SJCRH30 (cell line): ENCODE measurements at regions not wholly inside any gene's neighbourhood (a gene's known extent, or its start where the extent isn't known, plus 50 kb on each side); places are given as distances from the start of the nearest gene placed in this dataset.
A peak's percentile ranks its signal among the peaks of the same experiment; 100 is the strongest.

Experiments
- DNase-seq, 2 experiments: peaks; one replicate each; pipeline ENCODE4 v3.0.0-alpha.2; 2015 to 2020
- H3K27ac ChIP-seq: fragments of 250-450 bp; sonication (Bioruptor Pico); 2 replicates; pipeline ENCODE4 v1.5.1; 2020; ENCODE audit warnings: mild to moderate bottlenecking, moderate library complexity
- H3K27me3 ChIP-seq: fragments of 250-450 bp; sonication (Bioruptor Pico); 2 replicates; pipeline ENCODE4 v1.5.1; 2020; ENCODE audit warnings: mild to moderate bottlenecking, moderate library complexity
- H3K36me3 ChIP-seq: fragments of 250-450 bp; sonication (Bioruptor Pico); 2 replicates; pipeline ENCODE4 v1.5.1; 2020; ENCODE audit warnings: mild to moderate bottlenecking, moderate library complexity
- H3K4me1 ChIP-seq: fragments of 250-450 bp; sonication (Bioruptor Pico); 2 replicates; pipeline ENCODE4 v1.5.1; 2020; ENCODE audit warnings: mild to moderate bottlenecking, moderate library complexity
- H3K4me3 ChIP-seq: fragments of 250-450 bp; sonication (Bioruptor Pico); 2 replicates; pipeline ENCODE4 v1.5.1; 2020; ENCODE audit warnings: mild to moderate bottlenecking, moderate library complexity
- H3K9me3 ChIP-seq: fragments of 250-450 bp; sonication (Bioruptor Pico); replicated peaks from 2 replicates; pipeline ENCODE4 v1.5.1; 2020; ENCODE audit warnings: mild to moderate bottlenecking, moderate library complexity

DNA sequence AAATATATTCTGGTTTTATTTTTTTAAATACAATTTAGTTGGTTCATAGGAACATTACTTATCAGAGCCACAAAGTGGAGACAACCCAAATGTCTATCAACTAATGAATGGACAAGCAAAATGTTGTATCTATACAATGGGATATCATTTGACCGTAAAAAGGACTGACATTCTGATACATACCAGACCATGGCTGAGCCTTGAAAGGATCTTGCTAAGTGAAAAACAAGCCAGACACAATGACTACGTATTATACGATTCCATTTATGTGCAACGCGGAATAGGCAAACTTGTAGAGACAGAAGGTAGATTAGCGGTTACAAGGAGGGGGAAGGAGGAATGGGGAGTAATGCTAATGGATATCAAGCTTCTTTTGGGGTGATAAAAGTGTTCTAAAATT lies 621.6 kb downstream of the BNC2 start:
- H3K27ac ChIP-seq, result no peak overlapping the region
- H3K4me3 ChIP-seq, result no peak overlapping the region
- H3K27me3 ChIP-seq, result no peaks in the 10 kb centered on the region
- no peaks in the 10 kb centered on the region for H3K9me3 ChIP-seq
- H3K4me1 ChIP-seq, result no peaks in the 10 kb centered on the region
- no peaks in the 10 kb centered on the region for H3K36me3 ChIP-seq
- no peak for DNase-seq

DNA sequence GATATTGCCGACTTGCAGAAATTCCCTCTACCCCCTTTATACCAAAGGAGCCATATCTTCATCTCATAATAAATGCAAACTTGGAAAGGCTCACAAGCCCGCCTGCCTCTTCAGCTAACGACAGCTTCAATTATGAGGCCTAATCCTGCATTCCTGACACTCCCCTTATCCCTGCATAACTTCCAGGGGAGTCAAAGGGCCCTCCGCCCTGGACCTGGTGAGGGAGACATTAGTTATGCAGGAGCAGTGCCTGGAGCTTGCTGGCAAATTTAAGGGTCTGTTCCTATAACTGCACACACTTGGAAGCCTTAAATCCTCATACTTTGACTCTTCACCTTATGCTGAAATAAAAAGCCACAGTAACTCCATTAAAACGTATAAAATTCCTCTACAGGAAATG lies 617.9 kb downstream of the BNC2 start:
- no peaks in the 10 kb centered on the region for H3K9me3 ChIP-seq
- peak in 1 of 2 experiments; percentile 11 for DNase-seq
- no peak overlapping the region for H3K4me3 ChIP-seq
- H3K27ac ChIP-seq, result no peak overlapping the region
- H3K36me3 ChIP-seq, result no peaks in the 10 kb centered on the region
- H3K4me1 ChIP-seq, result no peaks in the 10 kb centered on the region
- H3K27me3 ChIP-seq, result no peaks in the 10 kb centered on the region

DNA sequence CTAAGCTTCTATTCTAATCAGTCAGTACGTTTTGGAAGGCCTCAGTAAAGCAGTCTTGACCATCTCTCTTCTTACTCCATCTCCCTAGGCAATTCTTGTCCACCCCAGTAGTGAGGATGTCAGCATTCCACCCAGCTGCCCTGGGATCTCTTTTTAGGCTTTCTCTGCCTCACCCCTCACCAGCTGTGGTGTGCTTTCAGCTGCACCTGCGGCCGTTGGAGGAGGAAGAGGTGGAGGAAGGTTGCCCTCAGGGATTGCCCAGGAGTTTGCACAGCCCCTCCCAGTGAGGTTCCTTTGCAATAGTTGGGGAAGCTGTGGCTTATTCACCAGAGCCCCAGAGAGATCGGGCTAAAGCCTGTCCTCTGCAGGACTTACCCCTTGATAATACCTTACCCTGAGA lies 615.8 kb downstream of the BNC2 start:
- H3K9me3 ChIP-seq, result no peaks in the 10 kb centered on the region
- no peak overlapping the region for H3K27ac ChIP-seq
- DNase-seq, result no peak
- H3K4me1 ChIP-seq, result no peaks in the 10 kb centered on the region
- H3K36me3 ChIP-seq, result no peaks in the 10 kb centered on the region
- H3K27me3 ChIP-seq, result no peaks in the 10 kb centered on the region
- H3K4me3 ChIP-seq, result no peak overlapping the region

DNA sequence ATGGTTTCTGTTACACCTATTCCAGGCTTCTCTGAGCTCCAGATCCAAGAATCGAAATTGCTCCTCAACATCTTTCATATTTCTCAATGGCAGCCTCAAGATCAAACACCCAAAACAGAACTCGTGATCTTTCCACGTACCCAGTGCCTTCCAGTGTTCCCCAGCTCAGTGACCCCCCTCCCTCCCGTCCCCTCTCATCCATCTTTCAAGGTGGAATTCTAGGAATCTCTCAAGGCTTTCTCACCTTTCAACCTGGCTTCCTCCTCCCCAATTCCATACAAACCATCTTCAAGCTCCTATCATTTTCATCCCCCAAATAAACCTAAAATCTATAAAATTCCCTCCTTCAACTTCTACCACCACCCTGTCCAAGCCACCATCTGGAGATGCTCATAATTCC lies 615.3 kb downstream of the BNC2 start:
- no peak for DNase-seq
- H3K4me1 ChIP-seq, result no peaks in the 10 kb centered on the region
- H3K9me3 ChIP-seq, result no peaks in the 10 kb centered on the region
- H3K36me3 ChIP-seq, result no peaks in the 10 kb centered on the region
- H3K27me3 ChIP-seq, result no peaks in the 10 kb centered on the region
- no peak overlapping the region for H3K27ac ChIP-seq
- no peak overlapping the region for H3K4me3 ChIP-seq

DNA sequence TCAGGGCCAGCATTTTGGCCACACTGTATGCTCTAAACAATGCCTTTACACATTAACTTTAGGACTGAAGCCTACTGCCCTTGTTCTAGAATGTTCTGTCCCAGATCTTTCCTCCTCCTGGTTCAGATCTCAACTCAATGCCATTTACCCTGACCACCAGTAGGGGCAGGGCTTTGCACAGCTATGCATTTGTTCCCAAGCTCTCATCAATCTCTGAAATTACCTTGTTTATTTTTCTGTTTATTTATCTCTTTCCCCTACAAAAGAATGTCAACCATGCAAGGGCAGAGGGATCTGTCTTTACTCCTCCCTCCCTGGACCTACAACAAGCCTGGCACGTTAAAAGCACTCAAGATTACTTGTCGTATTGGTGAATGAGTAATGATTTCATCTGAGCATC lies 612.9 kb downstream of the BNC2 start:
- Histone ChIP-seq H3K27ac (no peak overlapping the region), H3K36me3 (no peaks in the 10 kb centered on the region), H3K4me1 (no peaks in the 10 kb centered on the region; the same call in 1 of the 2 replicates), H3K27me3 (no peaks in the 10 kb centered on the region), H3K9me3 (no peaks in the 10 kb centered on the region), H3K4me3 (no peak overlapping the region)
- DNase-seq, result no peak

DNA sequence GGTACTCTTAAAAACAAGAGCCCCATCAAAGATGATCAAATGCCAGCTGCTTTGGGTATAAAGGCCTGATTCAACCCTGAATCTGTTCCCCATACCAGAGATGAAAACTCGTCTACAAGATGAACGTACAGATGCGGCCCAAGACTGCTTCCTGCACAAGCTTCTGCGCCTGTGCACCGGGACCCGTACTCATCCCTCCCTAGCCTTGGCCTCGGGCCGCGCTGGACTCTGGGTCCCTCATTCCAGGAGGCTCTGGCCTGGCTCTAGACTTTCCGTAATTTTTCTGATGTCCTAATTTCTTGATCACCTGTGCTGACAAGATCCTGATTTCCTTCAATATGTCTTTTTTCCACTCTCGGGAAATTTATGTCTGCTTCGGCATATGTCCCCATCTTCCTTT lies 612.3 kb downstream of the BNC2 start:
- H3K36me3 ChIP-seq, result no peaks in the 10 kb centered on the region
- no peaks in the 10 kb centered on the region; the same call in 1 of the 2 replicates for H3K4me1 ChIP-seq
- no peaks in the 10 kb centered on the region for H3K27me3 ChIP-seq
- no peak overlapping the region for H3K4me3 ChIP-seq
- H3K9me3 ChIP-seq, result no peaks in the 10 kb centered on the region
- no peak overlapping the region for H3K27ac ChIP-seq
- no peak for DNase-seq

DNA sequence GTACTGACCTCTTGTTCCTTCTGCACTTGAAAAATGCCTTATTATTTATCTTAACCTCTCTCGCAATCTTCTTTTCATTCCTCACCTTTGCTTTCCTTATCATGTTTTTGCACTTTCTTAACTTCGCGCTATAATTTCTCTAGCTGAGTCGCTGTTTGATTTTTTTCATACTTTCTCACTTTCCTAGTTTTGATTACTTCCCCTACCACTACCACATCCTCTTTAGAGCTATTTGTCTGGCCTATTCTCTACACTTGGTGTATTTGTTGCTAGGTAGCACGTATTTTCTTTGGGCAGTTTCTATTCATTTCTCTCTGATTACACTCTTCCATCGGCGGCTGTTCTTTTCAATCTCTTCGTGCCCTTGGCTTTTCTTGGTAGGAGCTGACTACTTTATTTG lies 611.8 kb downstream of the BNC2 start:
- no peaks in the 10 kb centered on the region; the same call in 1 of the 2 replicates for H3K4me1 ChIP-seq
- no peaks in the 10 kb centered on the region for H3K36me3 ChIP-seq
- DNase-seq, result no peak
- H3K9me3 ChIP-seq, result no peaks in the 10 kb centered on the region
- no peak overlapping the region for H3K27ac ChIP-seq
- no peaks in the 10 kb centered on the region for H3K27me3 ChIP-seq
- H3K4me3 ChIP-seq, result no peak overlapping the region

DNA sequence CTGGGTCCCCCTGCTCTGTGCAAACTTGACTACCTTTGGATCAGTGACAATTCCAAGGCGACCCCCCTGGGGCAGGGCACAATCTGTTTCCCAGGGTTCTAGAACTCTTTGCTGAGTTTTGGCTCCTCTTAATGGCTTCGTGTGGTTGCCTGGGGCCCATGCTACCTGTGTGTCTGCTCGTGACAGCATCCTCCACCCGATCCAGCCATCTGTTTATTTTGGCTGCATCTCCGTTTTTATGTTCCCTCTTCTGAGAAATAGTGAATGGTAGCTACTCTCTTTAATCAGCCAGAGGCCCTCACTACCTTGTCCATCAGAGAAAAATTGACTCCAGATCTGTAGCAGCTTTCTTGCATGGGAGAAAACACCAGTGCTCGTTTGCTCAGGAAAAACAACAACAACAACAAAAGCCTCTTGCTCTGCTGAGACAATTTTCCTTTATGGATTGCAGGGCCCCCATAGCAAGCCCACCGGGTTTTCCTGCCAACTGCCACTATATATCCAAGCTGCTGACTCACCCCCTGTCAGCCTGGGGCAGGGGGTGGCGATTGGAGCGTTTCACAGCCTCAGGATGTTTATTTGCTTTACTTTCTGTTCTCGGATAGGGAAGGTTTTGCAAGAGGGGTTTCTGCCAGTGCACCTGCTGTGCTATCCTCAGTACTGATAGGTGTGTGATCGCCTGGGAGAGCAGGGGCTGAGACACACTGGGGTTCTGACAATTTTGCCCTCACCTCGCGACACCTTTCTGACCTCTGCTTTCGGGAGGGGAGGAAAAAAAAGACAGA lies 607.8 kb downstream of the BNC2 start:
- Histone ChIP-seq H3K4me1 (no peaks in the 10 kb centered on the region; the same call in 1 of the 2 replicates), H3K27ac (peak overlapping the region; percentile 46), H3K4me3 (peak overlapping the region; percentile 45), H3K9me3 (no peaks in the 10 kb centered on the region), H3K27me3 (no peaks in the 10 kb centered on the region), H3K36me3 (no peaks in the 10 kb centered on the region)
- DNase-seq, result peak; percentile 40 to 63

DNA sequence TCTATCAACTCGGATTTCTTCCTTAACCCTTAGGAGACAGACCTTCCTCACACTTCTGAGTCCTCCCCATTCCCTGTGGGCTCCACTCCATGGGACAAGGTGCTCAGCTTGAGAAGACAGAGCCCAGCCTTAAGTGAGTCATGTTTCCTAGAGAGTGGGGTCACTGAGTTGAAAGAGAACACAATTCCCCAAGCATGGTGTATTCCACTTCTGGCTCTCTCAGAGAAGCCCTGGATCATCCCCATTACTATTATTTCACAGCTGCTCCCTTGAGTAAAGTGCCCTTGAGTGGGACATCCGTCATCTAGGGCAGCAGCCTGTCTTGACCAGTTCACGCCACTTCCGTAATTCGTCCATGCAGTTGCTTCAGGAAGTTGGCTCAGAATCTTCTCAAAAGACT lies 604.8 kb downstream of the BNC2 start:
- no peak overlapping the region for H3K4me3 ChIP-seq
- no peak for DNase-seq
- no peaks in the 10 kb centered on the region for H3K27me3 ChIP-seq
- H3K9me3 ChIP-seq, result no peaks in the 10 kb centered on the region
- no peaks in the 10 kb centered on the region for H3K36me3 ChIP-seq
- no peaks in the 10 kb centered on the region; the same call in 1 of the 2 replicates for H3K4me1 ChIP-seq
- no peak overlapping the region for H3K27ac ChIP-seq

DNA sequence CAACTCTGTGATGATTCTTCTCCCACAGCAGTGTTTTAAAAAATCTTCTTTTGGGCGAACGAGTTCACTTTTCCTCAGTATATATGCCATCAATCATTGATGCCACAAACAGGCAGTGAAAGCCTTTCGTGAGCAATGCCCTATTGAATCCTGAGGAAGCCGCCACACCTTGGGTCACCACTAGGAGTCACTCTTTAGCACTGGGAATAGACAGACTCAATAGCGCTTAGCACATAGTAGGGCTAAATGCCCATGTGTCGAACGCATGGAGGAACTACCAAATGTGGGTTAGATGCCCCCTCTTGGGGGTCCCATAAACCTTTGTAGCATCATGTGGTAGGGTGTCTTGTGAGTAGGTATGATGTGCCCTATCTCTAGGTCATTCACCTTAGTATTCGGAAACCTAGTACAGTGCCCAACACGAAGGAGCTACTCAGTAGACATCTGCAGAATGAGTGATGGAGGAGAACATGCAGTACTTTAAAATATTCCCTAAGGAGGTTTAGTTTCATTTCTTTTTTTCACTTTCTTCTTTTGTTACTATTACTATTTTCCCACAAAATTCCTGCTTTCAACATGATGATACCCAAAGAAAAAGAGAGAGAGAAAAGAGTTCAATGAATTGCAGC lies 603.7 kb downstream of the BNC2 start:
- no peak overlapping the region for H3K27ac ChIP-seq
- no peaks in the 10 kb centered on the region for H3K27me3 ChIP-seq
- no peak for DNase-seq
- no peaks in the 10 kb centered on the region; the same call in 1 of the 2 replicates for H3K4me1 ChIP-seq
- H3K36me3 ChIP-seq, result no peaks in the 10 kb centered on the region
- no peaks in the 10 kb centered on the region for H3K9me3 ChIP-seq
- no peak overlapping the region; the same call in 1 of the 2 replicates for H3K4me3 ChIP-seq

DNA sequence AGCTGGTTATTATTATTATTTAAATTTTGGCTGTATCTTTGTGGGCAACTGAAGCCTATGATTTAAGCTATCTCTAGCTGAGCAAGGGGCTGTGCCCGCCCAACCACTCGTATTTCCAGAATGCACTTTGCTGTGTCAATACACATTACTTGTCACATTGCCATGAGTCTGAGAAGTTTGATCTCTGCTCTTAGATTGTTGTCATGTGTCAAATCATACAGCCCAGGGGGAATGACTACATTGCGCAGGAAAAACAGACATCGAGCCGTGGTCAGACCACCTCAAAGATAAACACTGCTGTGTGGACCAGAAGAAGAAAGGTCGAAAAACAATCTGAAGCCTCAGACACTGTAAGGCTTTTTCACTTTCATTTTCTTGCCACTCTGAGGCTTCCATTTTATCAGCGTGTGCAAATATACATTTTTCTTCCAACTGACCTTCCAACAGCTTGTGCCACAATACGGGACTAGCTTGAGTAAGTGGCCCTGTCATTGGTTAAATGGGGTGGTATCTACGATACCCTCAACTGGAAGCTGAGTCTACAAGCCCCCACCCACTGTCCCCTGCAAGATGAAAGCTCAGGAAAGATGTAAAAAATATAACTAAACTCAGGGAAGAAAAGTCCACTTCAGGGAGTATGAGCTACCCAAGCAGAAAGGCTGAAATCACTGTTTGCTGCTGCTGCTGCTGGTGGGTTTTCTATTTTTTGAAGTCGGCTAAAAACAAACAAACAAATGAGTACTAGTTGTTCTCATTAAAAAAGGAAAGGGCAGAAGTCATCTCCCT lies 603.0 kb downstream of the BNC2 start:
- no peak for DNase-seq
- no peaks in the 10 kb centered on the region for H3K9me3 ChIP-seq
- H3K36me3 ChIP-seq, result no peaks in the 10 kb centered on the region
- no peak overlapping the region for H3K27ac ChIP-seq
- no peaks in the 10 kb centered on the region for H3K27me3 ChIP-seq
- peak overlapping the region; percentile 3; the same call in 1 of the 2 replicates for H3K4me3 ChIP-seq
- H3K4me1 ChIP-seq, result no peaks in the 10 kb centered on the region; the same call in 1 of the 2 replicates

DNA sequence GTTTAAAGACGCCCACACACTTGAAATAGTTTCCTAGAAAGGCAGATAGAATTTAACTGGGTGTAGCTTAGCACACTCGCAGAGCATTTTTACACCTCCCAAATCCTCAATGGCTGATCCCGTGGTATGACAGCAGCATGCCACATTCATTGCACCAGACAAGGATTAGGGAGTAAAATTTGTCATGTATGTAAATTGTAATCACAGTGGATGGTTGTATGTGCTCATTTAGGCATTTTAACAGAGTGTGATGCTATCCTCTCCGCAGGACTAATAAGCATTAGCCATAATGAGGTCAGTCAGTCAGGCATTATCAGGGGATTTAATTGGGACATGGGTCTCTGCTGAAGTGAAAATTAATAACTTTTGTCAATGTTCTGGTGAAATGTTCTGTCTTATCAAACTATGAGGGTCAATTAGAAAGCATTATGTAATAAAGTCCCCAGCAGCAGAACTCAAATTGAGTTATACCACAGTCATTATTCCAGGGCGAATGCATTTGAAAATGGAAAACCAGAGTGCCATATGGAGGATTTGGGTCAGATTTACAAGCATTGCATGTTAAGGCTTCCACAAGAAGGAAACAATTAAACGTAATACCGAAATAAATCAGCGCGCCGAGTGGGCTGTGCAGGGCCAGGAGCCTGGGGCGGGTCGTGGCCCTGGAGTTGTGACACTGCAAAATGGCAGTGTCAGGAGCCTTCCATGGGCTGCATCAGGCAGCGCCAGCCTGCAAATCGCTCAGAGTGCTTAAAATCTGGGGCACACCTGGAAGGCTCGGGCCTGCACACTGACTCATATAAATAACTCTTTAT lies 602.2 kb downstream of the BNC2 start:
- H3K9me3 ChIP-seq, result no peaks in the 10 kb centered on the region
- no peak overlapping the region for H3K27ac ChIP-seq
- no peak for DNase-seq
- no peaks in the 10 kb centered on the region for H3K36me3 ChIP-seq
- no peak overlapping the region for H3K4me3 ChIP-seq
- H3K27me3 ChIP-seq, result no peaks in the 10 kb centered on the region
- no peaks in the 10 kb centered on the region for H3K4me1 ChIP-seq

DNA sequence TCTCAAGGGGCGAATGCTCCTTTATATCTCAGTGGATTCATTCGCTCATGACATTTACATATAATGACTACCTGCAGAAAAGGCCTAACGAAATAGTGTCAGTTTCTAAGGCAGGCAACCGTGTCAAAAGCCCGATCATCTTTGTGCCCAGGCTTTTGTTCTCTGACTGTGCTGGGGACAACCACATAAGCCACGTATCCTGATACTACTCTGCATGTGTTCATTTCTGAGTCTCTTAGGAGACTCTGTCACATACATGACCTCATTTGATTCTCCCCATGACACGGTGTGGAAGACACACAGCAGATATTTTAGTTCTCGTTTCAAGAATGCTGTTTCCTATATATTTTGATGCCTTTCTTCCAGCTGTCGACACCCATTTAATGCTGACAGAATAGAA lies 598.5 kb downstream of the BNC2 start:
- Histone ChIP-seq H3K9me3 (no peaks in the 10 kb centered on the region), H3K27me3 (no peaks in the 10 kb centered on the region), H3K36me3 (no peaks in the 10 kb centered on the region), H3K4me3 (no peak overlapping the region), H3K4me1 (no peaks in the 10 kb centered on the region), H3K27ac (no peak overlapping the region)
- DNase-seq, result no peak

DNA sequence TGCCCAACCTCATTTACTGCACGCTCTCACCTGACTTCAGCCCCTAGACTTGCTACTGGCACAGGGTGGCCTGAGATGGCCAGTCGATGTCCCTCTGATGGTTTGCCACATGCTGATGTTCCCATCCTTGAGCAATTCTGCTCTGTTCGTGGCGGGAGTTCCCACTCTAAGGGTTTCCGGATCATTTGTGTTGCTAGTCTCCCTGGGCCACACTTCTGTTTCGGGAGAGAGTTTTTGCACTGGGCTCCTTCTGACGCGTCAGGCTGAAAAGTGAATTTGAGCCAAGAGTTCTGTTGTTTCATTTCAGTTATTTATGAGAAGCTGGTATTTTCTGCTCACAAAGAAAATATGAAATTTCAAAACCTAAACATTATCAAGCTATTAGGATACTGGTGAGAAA lies 597.7 kb downstream of the BNC2 start:
- DNase-seq, result no peak
- H3K27me3 ChIP-seq, result no peaks in the 10 kb centered on the region
- no peak overlapping the region for H3K27ac ChIP-seq
- no peaks in the 10 kb centered on the region for H3K4me1 ChIP-seq
- H3K4me3 ChIP-seq, result no peak overlapping the region
- H3K9me3 ChIP-seq, result no peaks in the 10 kb centered on the region
- H3K36me3 ChIP-seq, result no peaks in the 10 kb centered on the region
